ENCODE measurements at regions not wholly inside any gene's neighbourhood (a gene's known extent, or its start where the extent isn't known, plus 50 kb on each side); places are given as distances from the start of the nearest gene placed in this dataset.

GRCh38 chr16:79422064-79422463 lies 178.5 kb downstream of the MAF start:
- Histone ChIP-seq H3K27ac (ENCODE audit: low read depth in 1 of 2, low read length in 2 of 2) (no peak overlapping the region), H3K4me1 (ENCODE audit: control insufficient read depth in 4 of 4, insufficient read depth in 4 of 4, low read length in 3 of 4) (no peaks in the 10 kb centered on the region), H3K9ac (ENCODE audit: low read depth in 1 of 2, low read length in 2 of 2) (no peak overlapping the region), H3K36me3 (ENCODE audit: control insufficient read depth in 4 of 4, insufficient read depth in 3 of 4, low read depth in 1 of 4, low read length in 3 of 4) (no peaks in the 10 kb centered on the region), H3K4me3 (ENCODE audit: low read depth in 1 of 3, low read length in 3 of 3) (no peak overlapping the region), H3K27me3 (ENCODE audit: control insufficient read depth in 4 of 4, insufficient read depth in 4 of 4, low read length in 3 of 4) (no peaks in the 10 kb centered on the region), H3K9me3 (ENCODE audit: control insufficient read depth in 4 of 4, low read length in 3 of 4) (no peaks in the 10 kb centered on the region)
- no peak for TF ChIP-seq SP1 (IDR thresholded peaks at IDR 0.05)
- no peak for TF ChIP-seq RAD21 (IDR thresholded peaks at IDR 0.05)
- no peak for TF ChIP-seq NR2F2 (IDR thresholded peaks at IDR 0.05)
- TF ChIP-seq ATF3 (IDR thresholded peaks at IDR 0.05): no peak
- TF ChIP-seq MAX (IDR thresholded peaks at IDR 0.05): no peak
- no peak for TF ChIP-seq FOXA1 (IDR thresholded peaks at IDR 0.05)
- TF ChIP-seq FOXA2 (IDR thresholded peaks at IDR 0.05): no peak
- no peak for TF ChIP-seq HNF4A (conservative IDR thresholded peaks at IDR 0.05)
- no peak for TF ChIP-seq REST (IDR thresholded peaks at IDR 0.05)
- no peak for TF ChIP-seq EGR1 (IDR thresholded peaks at IDR 0.05; ENCODE audit: low read depth in 2 of 2)
- TF ChIP-seq HNF4G (IDR thresholded peaks at IDR 0.05): no peak
- no peak for TF ChIP-seq CTCF (IDR thresholded peaks at IDR 0.05; ENCODE audit: low read depth, low read length, missing input control)
- WGBS: 89% methylated on average over 7 of the region's 7 CpGs
- DNase-seq (ENCODE audit: low spot score): no peak

GRCh38 chr16:79421126-79421525 lies 179.4 kb downstream of the MAF start:
- WGBS: 96% methylated on average over 7 of the region's 7 CpGs

More at GRCh38 chr16:79421126-79421525, 179.4 kb downstream of the MAF start:
- Histone ChIP-seq H3K27ac (ENCODE audit: low read depth in 1 of 2, low read length in 2 of 2) (no peak overlapping the region), H3K27me3 (ENCODE audit: control insufficient read depth in 4 of 4, insufficient read depth in 4 of 4, low read length in 3 of 4) (no peaks in the 10 kb centered on the region), H3K9ac (ENCODE audit: low read depth in 1 of 2, low read length in 2 of 2) (no peak overlapping the region), H3K9me3 (ENCODE audit: control insufficient read depth in 4 of 4, low read length in 3 of 4) (no peaks in the 10 kb centered on the region), H3K4me3 (ENCODE audit: low read depth in 1 of 3, low read length in 3 of 3) (no peak overlapping the region), H3K36me3 (ENCODE audit: control insufficient read depth in 4 of 4, insufficient read depth in 3 of 4, low read depth in 1 of 4, low read length in 3 of 4) (no peaks in the 10 kb centered on the region), H3K4me1 (ENCODE audit: control insufficient read depth in 4 of 4, insufficient read depth in 4 of 4, low read length in 3 of 4) (no peaks in the 10 kb centered on the region)
- no peak for DNase-seq (ENCODE audit: low spot score)
- TF ChIP-seq JUND (IDR thresholded peaks at IDR 0.05): no peak
- TF ChIP-seq SP1 (IDR thresholded peaks at IDR 0.05): no peak
- no peak for TF ChIP-seq EGR1 (IDR thresholded peaks at IDR 0.05; ENCODE audit: low read depth in 2 of 2)
- no peak for TF ChIP-seq ZBTB33 (IDR thresholded peaks at IDR 0.05)
- no peak for TF ChIP-seq RAD21 (IDR thresholded peaks at IDR 0.05)
- no peak for TF ChIP-seq ATF3 (IDR thresholded peaks at IDR 0.05)
